H1 (cell line): ENCODE measurements at regions not wholly inside any gene's neighbourhood (a gene's known extent, or its start where the extent isn't known, plus 50 kb on each side); places are given as distances from the start of the nearest gene placed in this dataset.

Experiments
- CBX5 ChIP-seq: fragments of 300-800, 300-1000 bp; sonication (generic); IDR thresholded peaks from 2 replicates; pipeline ENCODE4 v1.7.1; 2016; ENCODE audit warnings: antibody characterized with exemption, low read length, low read depth
- CEBPB ChIP-seq: IDR thresholded peaks from 2 replicates; pipeline ENCODE4 v1.6.1; 2012; ENCODE audit warnings: low read depth, low read length
- EP300 ChIP-seq, 2 experiments: IDR thresholded peaks; 1 replicate in 1 of 2; 2 replicates in 1 of 2; pipeline ENCODE4 v1.6.1; 2011 to 2012; ENCODE audit warnings: low read depth in 2 of 2, low read length in 2 of 2, mild to moderate bottlenecking in 2 of 2, borderline replicate concordance in 1 of 2, inconsistent platforms in 1 of 2, moderate library complexity in 1 of 2
- FOSL1 ChIP-seq: IDR thresholded peaks from 2 replicates; pipeline ENCODE4 v1.6.1; 2011; ENCODE audit warnings: mild to moderate bottlenecking, low read depth, low read length, moderate library complexity; ENCODE audit not compliant: insufficient read depth
- GABPA ChIP-seq: IDR thresholded peaks from 2 replicates; pipeline ENCODE4 v1.6.1; 2011; ENCODE audit warnings: mild to moderate bottlenecking, low read length, moderate library complexity, borderline replicate concordance; ENCODE audit not compliant: insufficient read depth
- HDAC6 ChIP-seq: IDR thresholded peaks from one replicate; pipeline ENCODE4 v1.7.1; 2012; ENCODE audit warnings: low read depth, mild to moderate bottlenecking, inconsistent platforms, low read length, moderate library complexity
- POLR2AphosphoS5 ChIP-seq: IDR thresholded peaks from 2 replicates; pipeline ENCODE4 v1.6.1; 2011; ENCODE audit warnings: low read depth, low read length
- RBBP5 ChIP-seq: IDR thresholded peaks from 2 replicates; pipeline ENCODE4 v1.7.1; 2012; ENCODE audit warnings: low read depth, mild to moderate bottlenecking, inconsistent platforms, low read length, moderate library complexity, borderline replicate concordance
- RFX5 ChIP-seq: IDR thresholded peaks from 2 replicates; pipeline ENCODE4 v1.6.1; 2011; ENCODE audit warnings: low read depth, low read length, improper control_type of control experiment, borderline replicate concordance
- SP1 ChIP-seq: IDR thresholded peaks from 2 replicates; pipeline ENCODE4 v1.6.1; 2011; ENCODE audit warnings: low read depth, low read length
- SRF ChIP-seq: IDR thresholded peaks from 2 replicates; pipeline ENCODE4 v1.6.1; 2011; ENCODE audit warnings: mild to moderate bottlenecking, low read depth, low read length, moderate library complexity
- TF ChIP-seq, protein P1 (sequence below), 3 experiments: IDR thresholded peaks; 1 replicate in 2 of 3; 2 replicates in 1 of 3; pipeline versions ENCODE4 v1.5.1 to v1.6.1; 2011; ENCODE audit warnings: low read length in 3 of 3, mild to moderate bottlenecking in 3 of 3, inconsistent platforms in 2 of 3, low read depth in 1 of 3, moderate library complexity in 1 of 3; ENCODE audit not compliant: insufficient read depth in 1 of 3; ENCODE audit errors: control extremely low read depth in 1 of 3
- TF ChIP-seq, protein P2 (sequence below): IDR thresholded peaks from 2 replicates; pipeline ENCODE4 v1.6.1; 2011; ENCODE audit warnings: low read depth, mild to moderate bottlenecking, low read length; ENCODE audit not compliant: insufficient read depth

DNA sequence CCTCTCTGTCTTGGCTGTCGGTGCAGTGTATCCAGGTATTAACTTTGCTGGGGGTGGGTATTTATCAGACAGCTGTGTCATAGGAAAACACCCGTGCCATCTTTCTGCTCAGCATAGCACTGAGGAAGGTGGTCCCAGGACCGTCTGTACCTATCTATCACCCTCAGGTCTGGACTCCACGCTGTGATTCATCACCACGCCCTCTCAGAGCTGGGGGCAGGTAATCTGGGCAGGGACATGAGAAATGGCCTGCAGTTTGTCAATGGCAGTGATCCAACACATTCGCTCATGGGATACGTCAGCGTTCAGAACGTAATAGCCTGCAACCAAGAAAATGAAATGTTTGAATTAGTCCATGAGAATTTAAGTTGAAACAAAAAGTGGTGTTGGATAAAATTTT is 151.6 kb upstream of the MAP1B start:
- TF ChIP-seq, protein P1, sequence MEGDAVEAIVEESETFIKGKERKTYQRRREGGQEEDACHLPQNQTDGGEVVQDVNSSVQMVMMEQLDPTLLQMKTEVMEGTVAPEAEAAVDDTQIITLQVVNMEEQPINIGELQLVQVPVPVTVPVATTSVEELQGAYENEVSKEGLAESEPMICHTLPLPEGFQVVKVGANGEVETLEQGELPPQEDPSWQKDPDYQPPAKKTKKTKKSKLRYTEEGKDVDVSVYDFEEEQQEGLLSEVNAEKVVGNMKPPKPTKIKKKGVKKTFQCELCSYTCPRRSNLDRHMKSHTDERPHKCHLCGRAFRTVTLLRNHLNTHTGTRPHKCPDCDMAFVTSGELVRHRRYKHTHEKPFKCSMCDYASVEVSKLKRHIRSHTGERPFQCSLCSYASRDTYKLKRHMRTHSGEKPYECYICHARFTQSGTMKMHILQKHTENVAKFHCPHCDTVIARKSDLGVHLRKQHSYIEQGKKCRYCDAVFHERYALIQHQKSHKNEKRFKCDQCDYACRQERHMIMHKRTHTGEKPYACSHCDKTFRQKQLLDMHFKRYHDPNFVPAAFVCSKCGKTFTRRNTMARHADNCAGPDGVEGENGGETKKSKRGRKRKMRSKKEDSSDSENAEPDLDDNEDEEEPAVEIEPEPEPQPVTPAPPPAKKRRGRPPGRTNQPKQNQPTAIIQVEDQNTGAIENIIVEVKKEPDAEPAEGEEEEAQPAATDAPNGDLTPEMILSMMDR (IDR thresholded peaks at IDR 0.05; ENCODE audit: control extremely low read depth in 1 of 3, insufficient read depth in 1 of 3, low read depth in 1 of 3, low read length in 3 of 3), result no peak
- TF ChIP-seq EP300 (IDR thresholded peaks at IDR 0.05; ENCODE audit: borderline replicate concordance in 1 of 2, low read depth in 2 of 2, low read length in 2 of 2) (no peak), RBBP5 (no peak), CEBPB (no peak), FOSL1 (no peak), HDAC6 (no peak), SP1 (no peak), POLR2AphosphoS5 (no peak), GABPA (no peak), CBX5 (no peak), SRF (no peak), RFX5 (no peak)
- TF ChIP-seq, protein P2, sequence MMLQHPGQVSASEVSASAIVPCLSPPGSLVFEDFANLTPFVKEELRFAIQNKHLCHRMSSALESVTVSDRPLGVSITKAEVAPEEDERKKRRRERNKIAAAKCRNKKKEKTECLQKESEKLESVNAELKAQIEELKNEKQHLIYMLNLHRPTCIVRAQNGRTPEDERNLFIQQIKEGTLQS, result no peak
